GM23338 (cell line): ENCODE measurements at regions not wholly inside any gene's neighbourhood (a gene's known extent, or its start where the extent isn't known, plus 50 kb on each side); places are given as distances from the start of the nearest gene placed in this dataset.
"Not testable (repeated sequence)": the region's sequence is repeated elsewhere in the genome, so short reads cannot be mapped to it uniquely, and the experiment has no call there.

Source experiments
- ATAC-seq: fragments of 200-7000 bp; cut with Tn5 transposase; 3 replicates; pipeline ENCODE4 v1.9.1; 2020
- DNase-seq: peaks from one replicate; pipeline ENCODE4 v3.0.0-alpha.2; 2015; ENCODE audit warnings: low spot score
- H2AFZ ChIP-seq: fragments of 200-600 bp; sonication (generic); 2 replicates; pipeline ENCODE4 v1.8.0; 2016; ENCODE audit warnings: antibody characterized with exemption, mild to moderate bottlenecking, moderate library complexity
- H3F3A ChIP-seq: fragments of 200-600 bp; sonication (generic); replicated peaks from 2 replicates; pipeline ENCODE4 v1.8.0; 2017; ENCODE audit warnings: antibody characterized with exemption, mixed run types, low read depth
- H3K27ac ChIP-seq: fragments of 200-600 bp; sonication (generic); 2 replicates; pipeline ENCODE4 v1.6.1; 2016; ENCODE audit warnings: low read depth
- H3K27me3 ChIP-seq: fragments of 200-600 bp; sonication (generic); 2 replicates; pipeline ENCODE4 v1.8.0; 2016; ENCODE audit warnings: mild to moderate bottlenecking, mixed run types, moderate library complexity; ENCODE audit not compliant: insufficient read depth
- H3K36me3 ChIP-seq: fragments of 200-600 bp; sonication (generic); 2 replicates; pipeline ENCODE4 v1.8.0; 2016; ENCODE audit warnings: mild to moderate bottlenecking; ENCODE audit not compliant: insufficient read depth
- H3K4me1 ChIP-seq: fragments of 200-600 bp; sonication (generic); 2 replicates; pipeline ENCODE4 v1.8.0; 2016; ENCODE audit warnings: mild to moderate bottlenecking, moderate library complexity; ENCODE audit not compliant: insufficient read depth
- H3K4me2 ChIP-seq: fragments of 200-600 bp; sonication (generic); 2 replicates; pipeline ENCODE4 v1.7.1; 2017; ENCODE audit warnings: mixed run types
- H3K4me3 ChIP-seq: fragments of 200-600 bp; sonication (generic); 2 replicates; pipeline ENCODE4 v1.6.1; 2016; ENCODE audit warnings: mixed run types
- H3K79me2 ChIP-seq: fragments of 200-600 bp; sonication (generic); replicated peaks from 2 replicates; pipeline ENCODE4 v1.8.0; 2017; ENCODE audit warnings: mild to moderate bottlenecking; ENCODE audit not compliant: insufficient read depth
- H3K9me2 ChIP-seq: fragments of 200-600 bp; sonication (generic); 2 replicates; pipeline ENCODE4 v1.8.0; 2017; ENCODE audit not compliant: insufficient read depth
- H4K20me1 ChIP-seq: fragments of 200-600 bp; sonication (generic); replicated peaks from 2 replicates; pipeline ENCODE4 v1.8.0; 2017; ENCODE audit warnings: mild to moderate bottlenecking; ENCODE audit not compliant: insufficient read depth
- H3K27ac Mint-ChIP-seq: 2 replicates; pipeline ENCODE4 v1.8.0; 2020; ENCODE audit warnings: inconsistent platforms, mild to moderate bottlenecking, moderate library complexity, mixed read lengths
- H3K27me3 Mint-ChIP-seq: 3 replicates; pipeline ENCODE4 v1.8.0; 2022; ENCODE audit warnings: low read depth, mild to moderate bottlenecking, moderate library complexity, mixed read lengths, inconsistent platforms; ENCODE audit not compliant: insufficient read depth, poor library complexity
- H3K36me3 Mint-ChIP-seq: 3 replicates; pipeline ENCODE4 v1.8.0; 2021; ENCODE audit warnings: low read depth, mild to moderate bottlenecking, inconsistent platforms, moderate library complexity, mixed read lengths
- H3K4me1 Mint-ChIP-seq: 3 replicates; pipeline ENCODE4 v1.8.0; 2020; ENCODE audit warnings: mild to moderate bottlenecking, inconsistent platforms, mixed read lengths
- H3K4me3 Mint-ChIP-seq: 3 replicates; pipeline ENCODE4 v1.8.0; 2021; ENCODE audit warnings: moderate library complexity, mild to moderate bottlenecking, inconsistent platforms, mixed read lengths
- H3K9me3 Mint-ChIP-seq: 3 replicates; pipeline ENCODE4 v1.8.0; 2020; ENCODE audit warnings: moderate library complexity, mild to moderate bottlenecking, inconsistent platforms, mixed read lengths
- EZH2 ChIP-seq: fragments of 200-600 bp; sonication (generic); IDR thresholded peaks from one replicate; pipeline ENCODE4 v1.8.0; 2017; ENCODE audit warnings: antibody characterized with exemption, mild to moderate bottlenecking, low read depth; ENCODE audit not compliant: unreplicated experiment
- JUNB ChIP-seq: IDR thresholded peaks from one replicate; pipeline ENCODE4 v1.6.1; 2016; ENCODE audit warnings: antibody characterized with exemption; ENCODE audit not compliant: unreplicated experiment
- NANOG ChIP-seq: IDR thresholded peaks from 2 replicates; pipeline ENCODE4 v1.6.1; 2016; ENCODE audit warnings: antibody characterized with exemption, borderline replicate concordance
- POLR2AphosphoS5 ChIP-seq: IDR thresholded peaks from 2 replicates; pipeline ENCODE4 v1.6.1; 2016; ENCODE audit warnings: antibody characterized with exemption, low read depth
- REST ChIP-seq: IDR thresholded peaks from one replicate; pipeline ENCODE4 v1.6.1; 2018; ENCODE audit warnings: antibody characterized with exemption; ENCODE audit not compliant: unreplicated experiment
- STAT1 ChIP-seq: IDR thresholded peaks from one replicate; pipeline ENCODE4 v1.6.1; 2016; ENCODE audit warnings: antibody characterized with exemption; ENCODE audit not compliant: unreplicated experiment
- ZNF114 ChIP-seq: fragments of 250-450 bp; sonication (Bioruptor Pico); IDR thresholded peaks from 2 replicates; pipeline ENCODE4 v1.5.0; 2020; ENCODE audit warnings: mild to moderate bottlenecking, moderate library complexity

GRCh38 chr20:30486103-30486478 is 771.4 kb upstream of the DEFB115 start (continued):
- TF ChIP-seq REST (no peak), EZH2 (no peak), NANOG (no peak), STAT1 (no peak), ZNF114 (CRISPR knock-in tag) (no peak), JUNB (no peak), POLR2AphosphoS5 (no peak)

- not testable (repeated sequence) for ATAC-seq, H3K4me1 ChIP-seq, H3K36me3 ChIP-seq, H3F3A ChIP-seq, H3K27me3 Mint-ChIP-seq, H3K27ac ChIP-seq, H3K9me2 ChIP-seq, H3K4me1 Mint-ChIP-seq, H3K4me3 ChIP-seq, H3K4me3 Mint-ChIP-seq, DNase-seq, H2AFZ ChIP-seq, H3K27ac Mint-ChIP-seq, H3K79me2 ChIP-seq, H4K20me1 ChIP-seq
- H3K9me3 Mint-ChIP-seq: peaks cover 69% of the 10 kb centered on the region
- Histone ChIP-seq H3K4me2 (0 out of 2 replicates have a peak overlapping the region, but pooled peaks have one; percentile 43), H3K27me3 (peaks cover 41% of the 10 kb centered on the region)
- peak; percentile 23 for TF ChIP-seq EZH2
- peaks cover 37% of the 10 kb centered on the region for H3K36me3 Mint-ChIP-seq
Measured at GRCh38 chr20:30487461-30487860, 770.0 kb upstream of the DEFB115 start.

GRCh38 chr20:30487947-30488926 is 769.2 kb upstream of the DEFB115 start:
- Histone ChIP-seq H3K79me2 (no peaks in the 10 kb centered on the region), H3F3A (no peaks in the 10 kb centered on the region), H2AFZ (peak overlapping the region; percentile 74; the same call in 1 of the 2 replicates), H3K4me1 (no peaks in the 10 kb centered on the region; the same call in 1 of the 2 replicates), H3K27me3 (peaks cover 41% of the 10 kb centered on the region), H3K27ac (no peak overlapping the region), H3K4me3 (peak overlapping the region; percentile 67), H4K20me1 (no peaks in the 10 kb centered on the region), H3K9me2 (no peaks in the 10 kb centered on the region), H3K36me3 (no peaks in the 10 kb centered on the region), H3K4me2 (peak overlapping the region; percentile 83)
- Mint-ChIP-seq H3K9me3 (peaks cover 62% of the 10 kb centered on the region), H3K27ac (no peak overlapping the region), H3K36me3 (peaks cover 35% of the 10 kb centered on the region), H3K27me3 (peaks cover 9% of the 10 kb centered on the region), H3K4me3 (no peak overlapping the region), H3K4me1 (no peaks in the 10 kb centered on the region)
- no peak for TF ChIP-seq NANOG
- TF ChIP-seq EZH2: peak; percentile 40
- ATAC-seq: no peak
- DNase-seq: peak; percentile 43
